ENCODE measurements at regions not wholly inside any gene's neighbourhood (a gene's known extent, or its start where the extent isn't known, plus 50 kb on each side); places are given as distances from the start of the nearest gene placed in this dataset.

DNA sequence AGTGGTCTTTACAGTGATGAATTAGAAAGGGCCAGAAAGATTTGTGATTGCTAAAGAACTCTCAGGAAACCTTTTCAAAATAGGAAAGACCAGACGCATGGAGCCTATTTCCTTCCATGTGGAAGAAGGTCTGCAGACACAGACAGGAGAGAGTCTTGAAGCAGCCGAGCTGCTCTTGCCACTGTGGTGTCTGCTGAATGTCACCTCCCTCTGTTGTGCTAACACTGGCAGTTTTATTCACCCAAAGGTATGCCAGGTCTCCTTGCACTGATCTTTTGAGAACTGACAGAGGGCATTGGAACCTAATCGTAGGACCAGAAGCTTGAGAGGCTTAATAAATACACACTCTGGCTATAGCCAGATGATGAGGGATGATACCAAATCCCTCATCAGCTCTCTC is 108.7 kb downstream of the SREK1 start:
- ATAC-seq (ENCODE audit: poor library complexity), result no peak
- H3K9me3 Mint-ChIP-seq, result no peaks in the 10 kb centered on the region
- intact Hi-C loops (cut with DNase I, micrococcal nuclease), result no loop called here
- Histone ChIP-seq H3K9me3 (ENCODE audit: control insufficient read depth in 1 of 2, insufficient read depth in 1 of 2, low read length in 2 of 2) (no peaks in the 10 kb centered on the region), H3K27me3 (ENCODE audit: control insufficient read depth in 1 of 2, insufficient read depth in 2 of 2, low read length in 2 of 2) (no peaks in the 10 kb centered on the region), H3K4me1 (ENCODE audit: insufficient read depth, low read length) (no peaks in the 10 kb centered on the region), H3K27ac (ENCODE audit: low read depth in 1 of 2, low read length in 2 of 2) (no peak overlapping the region), H3K36me3 (ENCODE audit: insufficient read depth, low read length) (no peaks in the 10 kb centered on the region), H3K4me3 (ENCODE audit: low read length) (no peak overlapping the region)
- DNase-seq, result no peak
- CTCF ChIA-PET, result no interaction called here
- H3K4me1 Mint-ChIP-seq (ENCODE audit: low read depth), result no peaks in the 10 kb centered on the region
- POLR2A ChIA-PET, result no interaction called here
- H3K27ac Mint-ChIP-seq, result no peak overlapping the region
- no peak overlapping the region for H3K4me3 Mint-ChIP-seq
- TF ChIP-seq, protein P1, sequence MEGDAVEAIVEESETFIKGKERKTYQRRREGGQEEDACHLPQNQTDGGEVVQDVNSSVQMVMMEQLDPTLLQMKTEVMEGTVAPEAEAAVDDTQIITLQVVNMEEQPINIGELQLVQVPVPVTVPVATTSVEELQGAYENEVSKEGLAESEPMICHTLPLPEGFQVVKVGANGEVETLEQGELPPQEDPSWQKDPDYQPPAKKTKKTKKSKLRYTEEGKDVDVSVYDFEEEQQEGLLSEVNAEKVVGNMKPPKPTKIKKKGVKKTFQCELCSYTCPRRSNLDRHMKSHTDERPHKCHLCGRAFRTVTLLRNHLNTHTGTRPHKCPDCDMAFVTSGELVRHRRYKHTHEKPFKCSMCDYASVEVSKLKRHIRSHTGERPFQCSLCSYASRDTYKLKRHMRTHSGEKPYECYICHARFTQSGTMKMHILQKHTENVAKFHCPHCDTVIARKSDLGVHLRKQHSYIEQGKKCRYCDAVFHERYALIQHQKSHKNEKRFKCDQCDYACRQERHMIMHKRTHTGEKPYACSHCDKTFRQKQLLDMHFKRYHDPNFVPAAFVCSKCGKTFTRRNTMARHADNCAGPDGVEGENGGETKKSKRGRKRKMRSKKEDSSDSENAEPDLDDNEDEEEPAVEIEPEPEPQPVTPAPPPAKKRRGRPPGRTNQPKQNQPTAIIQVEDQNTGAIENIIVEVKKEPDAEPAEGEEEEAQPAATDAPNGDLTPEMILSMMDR (IDR thresholded peaks at IDR 0.05), result no peak
- H3K27me3 Mint-ChIP-seq, result no peaks in the 10 kb centered on the region
- H3K36me3 Mint-ChIP-seq (ENCODE audit: low read depth), result no peaks in the 10 kb centered on the region

DNA sequence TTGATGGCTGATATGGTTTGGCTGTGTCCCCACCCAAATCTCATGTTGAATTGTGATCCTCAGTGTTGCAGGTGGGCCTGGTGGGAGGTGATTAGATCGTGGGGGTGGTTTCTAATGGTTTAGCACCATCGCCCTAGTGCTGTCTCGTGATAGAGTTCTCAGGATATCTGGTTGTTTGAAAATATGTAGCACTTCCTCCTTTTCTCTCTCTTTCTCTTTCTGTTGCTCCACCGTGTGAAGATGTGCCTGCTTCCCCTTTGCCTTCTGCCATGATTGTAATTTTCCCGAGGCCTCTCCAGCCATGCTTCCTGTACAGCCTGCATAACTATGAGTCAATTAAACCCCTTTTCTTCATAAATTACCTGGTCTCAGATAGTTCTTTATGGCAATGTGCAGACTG is 111.6 kb downstream of the SREK1 start:
- ChIA-PET CTCF (no interaction called here), POLR2A (no interaction called here)
- H3K27ac Mint-ChIP-seq, result no peak overlapping the region
- Histone ChIP-seq H3K4me1 (ENCODE audit: insufficient read depth, low read length) (no peaks in the 10 kb centered on the region), H3K4me3 (ENCODE audit: low read length) (no peak overlapping the region), H3K9me3 (ENCODE audit: control insufficient read depth in 1 of 2, insufficient read depth in 1 of 2, low read length in 2 of 2) (no peaks in the 10 kb centered on the region), H3K27ac (ENCODE audit: low read depth in 1 of 2, low read length in 2 of 2) (no peak overlapping the region), H3K27me3 (ENCODE audit: control insufficient read depth in 1 of 2, insufficient read depth in 2 of 2, low read length in 2 of 2) (no peaks in the 10 kb centered on the region), H3K36me3 (ENCODE audit: insufficient read depth, low read length) (no peaks in the 10 kb centered on the region)
- no peaks in the 10 kb centered on the region for H3K4me1 Mint-ChIP-seq (ENCODE audit: low read depth)
- peaks cover 3% of the 10 kb centered on the region for H3K9me3 Mint-ChIP-seq
- H3K4me3 Mint-ChIP-seq, result no peak overlapping the region
- no peaks in the 10 kb centered on the region for H3K36me3 Mint-ChIP-seq (ENCODE audit: low read depth)
- TF ChIP-seq, protein P1 (IDR thresholded peaks at IDR 0.05), result no peak
- DNase-seq, result no peak
- no peaks in the 10 kb centered on the region for H3K27me3 Mint-ChIP-seq
- ATAC-seq (ENCODE audit: poor library complexity), result no peak
- intact Hi-C loops (cut with DNase I, micrococcal nuclease), result no loop called here

DNA sequence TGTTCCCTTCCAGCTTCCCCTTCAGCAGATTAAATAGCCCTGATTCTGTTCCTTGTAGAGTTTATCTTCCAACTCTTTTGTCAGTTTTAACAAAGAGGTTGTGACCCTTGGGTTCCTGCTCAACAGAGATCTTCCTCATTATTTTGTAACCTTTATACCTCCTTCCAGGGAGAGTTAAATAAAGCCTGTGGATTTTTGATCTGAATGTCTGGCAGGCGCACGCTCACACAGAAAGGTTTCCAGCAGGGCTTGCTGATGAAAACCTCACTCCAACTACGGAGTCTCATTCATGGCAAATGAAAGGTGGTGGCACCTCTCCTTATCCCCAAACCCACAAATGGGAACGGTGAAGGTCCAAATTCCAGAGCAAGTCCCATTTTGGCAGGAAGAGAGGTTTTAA is 129.0 kb downstream of the SREK1 start:
- TF ChIP-seq, protein P1 (IDR thresholded peaks at IDR 0.05), result no peak
- ChIA-PET POLR2A (no interaction called here), CTCF (no interaction called here)
- H3K9me3 Mint-ChIP-seq, result no peaks in the 10 kb centered on the region
- H3K4me3 Mint-ChIP-seq, result no peak overlapping the region
- Histone ChIP-seq H3K9me3 (ENCODE audit: control insufficient read depth in 1 of 2, insufficient read depth in 1 of 2, low read length in 2 of 2) (no peaks in the 10 kb centered on the region), H3K36me3 (ENCODE audit: insufficient read depth, low read length) (no peaks in the 10 kb centered on the region), H3K27ac (ENCODE audit: low read depth in 1 of 2, low read length in 2 of 2) (no peak overlapping the region), H3K4me3 (ENCODE audit: low read length) (no peak overlapping the region), H3K4me1 (ENCODE audit: insufficient read depth, low read length) (no peaks in the 10 kb centered on the region), H3K27me3 (ENCODE audit: control insufficient read depth in 1 of 2, insufficient read depth in 2 of 2, low read length in 2 of 2) (no peaks in the 10 kb centered on the region)
- intact Hi-C loops (cut with DNase I, micrococcal nuclease), result no loop called here
- peaks cover 28% of the 10 kb centered on the region for H3K27me3 Mint-ChIP-seq
- H3K36me3 Mint-ChIP-seq (ENCODE audit: low read depth), result no peaks in the 10 kb centered on the region
- no peaks in the 10 kb centered on the region for H3K4me1 Mint-ChIP-seq (ENCODE audit: low read depth)
- H3K27ac Mint-ChIP-seq, result no peak overlapping the region
- DNase-seq, result no peak
- no peak for ATAC-seq (ENCODE audit: poor library complexity)
